Skeletal muscle tissue (tissue), 3 donors: ENCODE measurements at regions not wholly inside any gene's neighbourhood (a gene's known extent, or its start where the extent isn't known, plus 50 kb on each side); places are given as distances from the start of the nearest gene placed in this dataset.

Experiments used
- H3K27ac ChIP-seq: one replicate; pipeline ENCODE4 v1.7.0; 2013; ENCODE audit warnings: mild to moderate bottlenecking, low read depth, low read length, inconsistent platforms
- H3K27me3 ChIP-seq, 3 donors: one replicate each; pipeline ENCODE4 v1.7.0; 2013; ENCODE audit warnings: low read length in 3 of 3; ENCODE audit not compliant: control insufficient read depth in 3 of 3, insufficient read depth in 3 of 3
- H3K36me3 ChIP-seq, 3 donors: one replicate each; pipeline ENCODE4 v1.7.0; 2013; ENCODE audit warnings: low read length in 3 of 3; ENCODE audit not compliant: control insufficient read depth in 3 of 3, insufficient read depth in 3 of 3
- H3K4me1 ChIP-seq, 3 donors: one replicate each; pipeline ENCODE4 v1.7.0; 2013; ENCODE audit warnings: low read length in 3 of 3, mild to moderate bottlenecking in 3 of 3; ENCODE audit not compliant: control insufficient read depth in 3 of 3, insufficient read depth in 3 of 3
- H3K4me3 ChIP-seq, 3 donors: one replicate each; pipeline ENCODE4 v1.7.0; 2013; ENCODE audit warnings: low read length in 3 of 3
- H3K9ac ChIP-seq, 3 donors: one replicate each; pipeline ENCODE4 v1.7.0; 2013; ENCODE audit warnings: low read length in 3 of 3, mild to moderate bottlenecking in 3 of 3, moderate library complexity in 2 of 3, low read depth in 1 of 3
- H3K9me3 ChIP-seq, 3 donors: one replicate each; pipeline ENCODE4 v1.7.0; 2013; ENCODE audit warnings: low read length in 3 of 3; ENCODE audit not compliant: control insufficient read depth in 3 of 3
- donor health status: Osteomylitis.

GRCh38 chr1:57833296-57833695 lies 409.4 kb upstream of the DAB1 start:
- Histone ChIP-seq H3K4me3 (no peak overlapping the region), H3K27me3 (no peaks in the 10 kb centered on the region), H3K9ac (no peak overlapping the region), H3K27ac (no peak overlapping the region), H3K9me3 (no peaks in the 10 kb centered on the region), H3K36me3 (no peaks in the 10 kb centered on the region), H3K4me1 (no peaks in the 10 kb centered on the region)

GRCh38 chr1:57832612-57833011 lies 408.8 kb upstream of the DAB1 start:
- Histone ChIP-seq H3K27me3 (no peaks in the 10 kb centered on the region), H3K4me1 (no peaks in the 10 kb centered on the region), H3K9me3 (no peaks in the 10 kb centered on the region), H3K27ac (no peak overlapping the region), H3K36me3 (no peaks in the 10 kb centered on the region), H3K4me3 (no peak overlapping the region), H3K9ac (no peak overlapping the region)

- no peaks in the 10 kb centered on the region for H3K27me3 ChIP-seq
- H3K9me3 ChIP-seq: no peaks in the 10 kb centered on the region
- H3K4me1 ChIP-seq: no peaks in the 10 kb centered on the region
- H3K27ac ChIP-seq: no peak overlapping the region
- H3K36me3 ChIP-seq: no peaks in the 10 kb centered on the region
- H3K9ac ChIP-seq: no peak overlapping the region
- no peak overlapping the region for H3K4me3 ChIP-seq
Measured at GRCh38 chr1:57831624-57832023, 407.8 kb upstream of the DAB1 start.

- no peak overlapping the region for H3K4me3 ChIP-seq
- no peak overlapping the region for H3K27ac ChIP-seq
- H3K27me3 ChIP-seq: peaks cover 0 to 4% (median 0%) of the 10 kb centered on the region in 3 donors
- H3K36me3 ChIP-seq: no peaks in the 10 kb centered on the region
- no peaks in the 10 kb centered on the region for H3K4me1 ChIP-seq
- H3K9ac ChIP-seq: no peak overlapping the region
- H3K9me3 ChIP-seq: no peaks in the 10 kb centered on the region
Measured at GRCh38 chr1:57826535-57826934, 402.7 kb upstream of the DAB1 start.

- no peak overlapping the region for H3K4me3 ChIP-seq
- peaks cover 0 to 4% (median 0%) of the 10 kb centered on the region in 3 donors for H3K27me3 ChIP-seq
- H3K4me1 ChIP-seq: no peaks in the 10 kb centered on the region
- H3K9ac ChIP-seq: no peak overlapping the region
- no peaks in the 10 kb centered on the region for H3K36me3 ChIP-seq
- no peak overlapping the region for H3K27ac ChIP-seq
- H3K9me3 ChIP-seq: no peaks in the 10 kb centered on the region
Measured at GRCh38 chr1:57824535-57824934, 400.7 kb upstream of the DAB1 start.

GRCh38 chr1:57820356-57821095 lies 396.7 kb upstream of the DAB1 start:
- Histone ChIP-seq H3K9me3 (no peaks in the 10 kb centered on the region), H3K4me3 (no peak overlapping the region), H3K36me3 (no peaks in the 10 kb centered on the region), H3K27me3 (peaks cover 0 to 2% (median 0%) of the 10 kb centered on the region in 3 donors), H3K9ac (no peak overlapping the region), H3K27ac (no peak overlapping the region), H3K4me1 (no peaks in the 10 kb centered on the region)

GRCh38 chr1:57819893-57820292 lies 396.0 kb upstream of the DAB1 start:
- Histone ChIP-seq H3K9ac (no peak overlapping the region), H3K36me3 (no peaks in the 10 kb centered on the region)

GRCh38 chr1:57803586-57803985 lies 379.7 kb upstream of the DAB1 start:
- no peak overlapping the region for H3K4me3 ChIP-seq
- H3K9me3 ChIP-seq: no peaks in the 10 kb centered on the region
- no peaks in the 10 kb centered on the region for H3K27me3 ChIP-seq
- no peaks in the 10 kb centered on the region for H3K4me1 ChIP-seq
- H3K27ac ChIP-seq: no peak overlapping the region
- H3K9ac ChIP-seq: no peak overlapping the region
- H3K36me3 ChIP-seq: no peaks in the 10 kb centered on the region

More at GRCh38 chr1:57819893-57820292, 396.0 kb upstream of the DAB1 start:
- Histone ChIP-seq H3K27ac (no peak overlapping the region), H3K4me1 (no peaks in the 10 kb centered on the region), H3K4me3 (no peak overlapping the region), H3K27me3 (peaks cover 0 to 2% (median 0%) of the 10 kb centered on the region in 3 donors), H3K9me3 (no peaks in the 10 kb centered on the region)

- no peaks in the 10 kb centered on the region for H3K9me3 ChIP-seq
- H3K4me3 ChIP-seq: no peak overlapping the region
- no peak overlapping the region for H3K27ac ChIP-seq
- H3K36me3 ChIP-seq: no peaks in the 10 kb centered on the region
- no peaks in the 10 kb centered on the region for H3K27me3 ChIP-seq
- H3K4me1 ChIP-seq: no peaks in the 10 kb centered on the region
- no peak overlapping the region for H3K9ac ChIP-seq
Measured at GRCh38 chr1:57800376-57800775, 376.5 kb upstream of the DAB1 start.

- Histone ChIP-seq H3K27ac (no peak overlapping the region), H3K4me3 (no peak overlapping the region), H3K9ac (no peak overlapping the region), H3K4me1 (no peaks in the 10 kb centered on the region), H3K9me3 (no peaks in the 10 kb centered on the region), H3K27me3 (no peaks in the 10 kb centered on the region), H3K36me3 (no peaks in the 10 kb centered on the region)
Measured at GRCh38 chr1:57799490-57800115, 375.7 kb upstream of the DAB1 start.
